Inflammatory macrophage treated with lipopolysaccharide for 4 hours (primary cell): ENCODE measurements at regions not wholly inside any gene's neighbourhood (a gene's known extent, or its start where the extent isn't known, plus 50 kb on each side); places are given as distances from the start of the nearest gene placed in this dataset.
"Not testable (repeated sequence)": the region's sequence is repeated elsewhere in the genome, so short reads cannot be mapped to it uniquely, and the experiment has no call there.

ENCODE experiments used
- DNase-seq: peaks from one replicate; pipeline ENCODE4 v3.0.0-alpha.2; 2020

- no peak for DNase-seq
Observed at GRCh38 chr9:33740075-33740474, 55.3 kb upstream of the PRSS3 start.

- not testable (repeated sequence) for DNase-seq
Observed at GRCh38 chr9:33740958-33741357, 54.4 kb upstream of the PRSS3 start.

- no peak for DNase-seq
Observed at GRCh38 chr9:33742051-33742450, 53.3 kb upstream of the PRSS3 start.

GRCh38 chr9:33742519-33742918 lies 52.8 kb upstream of the PRSS3 start:
- no peak for DNase-seq
